Trophoblast cell (in vitro differentiated cells and primary cell): ENCODE measurements at regions not wholly inside any gene's neighbourhood (a gene's known extent, or its start where the extent isn't known, plus 50 kb on each side); places are given as distances from the start of the nearest gene placed in this dataset.

Experiments used
- DNase-seq, 2 donors: peaks; one replicate each; pipeline ENCODE4 v3.0.0-alpha.2; 2016
- H2AFZ ChIP-seq: 2 replicates; pipeline ENCODE4 v1.6.1; 2013; ENCODE audit warnings: low read length, moderate library complexity, mild to moderate bottlenecking; ENCODE audit not compliant: insufficient read depth, poor library complexity
- H2AK5ac ChIP-seq: 2 replicates; pipeline ENCODE4 v1.6.1; 2013; ENCODE audit warnings: mild to moderate bottlenecking, low read length
- H2BK120ac ChIP-seq: 2 replicates; pipeline ENCODE4 v1.6.1; 2013; ENCODE audit warnings: low read length, mild to moderate bottlenecking, moderate library complexity; ENCODE audit not compliant: insufficient read depth, poor library complexity
- H2BK12ac ChIP-seq: 2 replicates; pipeline ENCODE4 v1.6.1; 2013; ENCODE audit warnings: mild to moderate bottlenecking, low read length, moderate library complexity
- H2BK5ac ChIP-seq: 2 replicates; pipeline ENCODE4 v1.6.1; 2013; ENCODE audit warnings: low read length, low read depth, moderate library complexity, mild to moderate bottlenecking; ENCODE audit not compliant: poor library complexity
- H3K14ac ChIP-seq: 2 replicates; pipeline ENCODE4 v1.6.1; 2013; ENCODE audit warnings: mild to moderate bottlenecking, low read length
- H3K18ac ChIP-seq: 2 replicates; pipeline ENCODE4 v1.6.1; 2013; ENCODE audit warnings: mild to moderate bottlenecking, low read length
- H3K23ac ChIP-seq: 2 replicates; pipeline ENCODE4 v1.6.1; 2013; ENCODE audit warnings: low read length
- H3K27ac ChIP-seq: 2 replicates; pipeline ENCODE4 v1.5.1; 2013; ENCODE audit warnings: low read depth, mild to moderate bottlenecking, inconsistent platforms, low read length, moderate library complexity
- H3K27me3 ChIP-seq: 2 replicates; pipeline ENCODE4 v1.6.1; 2013; ENCODE audit warnings: inconsistent platforms, mild to moderate bottlenecking, low read length, moderate library complexity; ENCODE audit not compliant: insufficient read depth
- H3K36me3 ChIP-seq, 2 experiments: 1 replicate in 1 of 2; 2 replicates in 1 of 2; pipeline ENCODE4 v1.6.1; 2013; ENCODE audit warnings: low read length in 2 of 2, mild to moderate bottlenecking in 2 of 2, moderate library complexity in 1 of 2; ENCODE audit not compliant: insufficient read depth in 2 of 2, control insufficient read depth in 1 of 2
- H3K4ac ChIP-seq: 2 replicates; pipeline ENCODE4 v1.6.1; 2013; ENCODE audit warnings: low read depth, mild to moderate bottlenecking, low read length, moderate library complexity
- H3K4me1 ChIP-seq, 2 experiments: 1 replicate in 1 of 2; 2 replicates in 1 of 2; pipeline ENCODE4 v1.6.1; 2013; ENCODE audit warnings: low read length in 2 of 2, mild to moderate bottlenecking in 2 of 2, moderate library complexity in 1 of 2; ENCODE audit not compliant: insufficient read depth in 2 of 2, control insufficient read depth in 1 of 2
- H3K4me2 ChIP-seq: 2 replicates; pipeline ENCODE4 v1.6.1; 2013; ENCODE audit warnings: inconsistent platforms, mild to moderate bottlenecking, low read length, moderate library complexity
- H3K4me3 ChIP-seq: 2 replicates; pipeline ENCODE4 v1.5.1; 2013; ENCODE audit warnings: mild to moderate bottlenecking, low read depth, low read length, inconsistent platforms
- H3K79me1 ChIP-seq: one replicate; pipeline ENCODE4 v1.6.1; 2013; ENCODE audit warnings: low read length
- H3K79me2 ChIP-seq: 2 replicates; pipeline ENCODE4 v1.6.1; 2013; ENCODE audit warnings: low read length, mild to moderate bottlenecking; ENCODE audit not compliant: control insufficient read depth, insufficient read depth, poor library complexity
- H3K9ac ChIP-seq: 2 replicates; pipeline ENCODE4 v1.6.1; 2013; ENCODE audit warnings: mild to moderate bottlenecking, low read length
- H3K9me3 ChIP-seq: 2 replicates; pipeline ENCODE4 v1.6.1; 2013; ENCODE audit warnings: low read depth, mild to moderate bottlenecking, control low read depth, inconsistent platforms, low read length; ENCODE audit not compliant: insufficient read depth
- H4K12ac ChIP-seq: 2 replicates; pipeline ENCODE4 v1.6.1; 2013; ENCODE audit warnings: low read depth, mild to moderate bottlenecking, low read length, moderate library complexity
- H4K8ac ChIP-seq: 2 replicates; pipeline ENCODE4 v1.6.1; 2013; ENCODE audit warnings: low read depth, mild to moderate bottlenecking, low read length, moderate library complexity
- H4K91ac ChIP-seq: one replicate; pipeline ENCODE4 v1.6.1; 2013; ENCODE audit warnings: low read depth, mild to moderate bottlenecking, low read length, moderate library complexity
- WGBS: extraction: QIAGEN DNeasy Blood & Tissue Kit; methylation state at CpG from one replicate; pipeline ENCODE4 v1.1.7; 2013; ENCODE audit warnings: missing lambda C conversion rate; ENCODE audit not compliant: insufficient read length, insufficient coverage; ENCODE audit errors: extremely low coverage; 5-methylcytosine and 5-hydroxymethylcytosine counted together

GRCh38 chr4:140249351-140249750 lies 95.4 kb upstream of the MAML3 start:
- H3K9me3 ChIP-seq = no peaks in the 10 kb centered on the region
- no peak overlapping the region for H3K4ac ChIP-seq
- H3K4me1 ChIP-seq = peaks cover 20 to 25% of the 10 kb centered on the region in 2 experiments
- peaks cover 4% of the 10 kb centered on the region for H3K79me2 ChIP-seq
- H2BK12ac ChIP-seq = no peak overlapping the region
- no peak overlapping the region for H3K14ac ChIP-seq
- no peaks in the 10 kb centered on the region for H3K36me3 ChIP-seq
- H2AK5ac ChIP-seq = no peak overlapping the region
- H3K18ac ChIP-seq = no peak overlapping the region
- H3K9ac ChIP-seq = no peak overlapping the region
- H4K12ac ChIP-seq = no peak overlapping the region
- no peak overlapping the region for H3K27ac ChIP-seq
- no peak overlapping the region for H3K23ac ChIP-seq
- no peak overlapping the region for H2BK120ac ChIP-seq
- H3K4me2 ChIP-seq = no peak overlapping the region
- peaks cover 35% of the 10 kb centered on the region for H3K79me1 ChIP-seq
- H4K8ac ChIP-seq = no peak overlapping the region
- WGBS = no CpG with 5 or more reads among the region's 4 CpGs
- H2BK5ac ChIP-seq = no peak overlapping the region
- peak in 1 of 2 donors; percentile 36 for DNase-seq
- H4K91ac ChIP-seq = no peak overlapping the region
- no peaks in the 10 kb centered on the region for H3K27me3 ChIP-seq
- H2AFZ ChIP-seq = no peak overlapping the region
- no peak overlapping the region for H3K4me3 ChIP-seq

GRCh38 chr4:140247237-140247636 lies 93.3 kb upstream of the MAML3 start:
- DNase-seq = peak in 1 of 2 donors; percentile 46
- no peak overlapping the region for H2BK5ac ChIP-seq
- peaks cover 18% of the 10 kb centered on the region for H3K79me1 ChIP-seq
- no peaks in the 10 kb centered on the region for H3K36me3 ChIP-seq
- H2BK12ac ChIP-seq = peak overlapping the region; percentile 30
- H4K8ac ChIP-seq = no peak overlapping the region
- no peak overlapping the region for H3K14ac ChIP-seq
- no peak overlapping the region for H4K12ac ChIP-seq
- no peak overlapping the region for H3K4ac ChIP-seq
- H3K79me2 ChIP-seq = peaks cover 2% of the 10 kb centered on the region
- H3K4me2 ChIP-seq = no peak overlapping the region
- H2AK5ac ChIP-seq = no peak overlapping the region
- H3K27ac ChIP-seq = no peak overlapping the region
- no peak overlapping the region for H3K9ac ChIP-seq
- H2BK120ac ChIP-seq = no peak overlapping the region
- WGBS = no CpG with 5 or more reads among the region's 2 CpGs
- H3K23ac ChIP-seq = no peak overlapping the region
- no peak overlapping the region for H3K4me3 ChIP-seq
- H3K27me3 ChIP-seq = no peaks in the 10 kb centered on the region
- H4K91ac ChIP-seq = no peak overlapping the region
- no peaks in the 10 kb centered on the region for H3K9me3 ChIP-seq
- H3K18ac ChIP-seq = no peak overlapping the region
- peaks cover 14 to 18% of the 10 kb centered on the region in 2 experiments for H3K4me1 ChIP-seq
- H2AFZ ChIP-seq = no peak overlapping the region

- Histone ChIP-seq H2AFZ (no peak overlapping the region), H3K79me2 (no peaks in the 10 kb centered on the region), H3K4me3 (no peak overlapping the region), H3K23ac (no peak overlapping the region), H3K4me2 (no peak overlapping the region), H2AK5ac (no peak overlapping the region), H2BK5ac (no peak overlapping the region), H3K4me1 (peaks cover 6 to 11% of the 10 kb centered on the region in 2 experiments), H3K14ac (no peak overlapping the region), H3K9ac (no peak overlapping the region), H3K27ac (no peak overlapping the region), H2BK120ac (no peak overlapping the region), H3K36me3 (no peaks in the 10 kb centered on the region), H4K91ac (no peak overlapping the region), H4K12ac (no peak overlapping the region), H3K9me3 (no peaks in the 10 kb centered on the region), H3K79me1 (peaks cover 9% of the 10 kb centered on the region), H2BK12ac (no peak overlapping the region), H3K18ac (no peak overlapping the region), H4K8ac (no peak overlapping the region), H3K4ac (no peak overlapping the region), H3K27me3 (no peaks in the 10 kb centered on the region)
- no CpG with 5 or more reads among the region's 3 CpGs for WGBS
- no peak for DNase-seq
Measured at GRCh38 chr4:140246216-140246615, 92.2 kb upstream of the MAML3 start.

GRCh38 chr4:140244328-140244727 lies 90.3 kb upstream of the MAML3 start:
- Histone ChIP-seq H3K79me2 (no peaks in the 10 kb centered on the region), H3K4me3 (no peak overlapping the region), H3K9ac (no peak overlapping the region), H3K9me3 (no peaks in the 10 kb centered on the region), H3K4ac (no peak overlapping the region), H2AK5ac (no peak overlapping the region), H3K18ac (no peak overlapping the region), H2BK120ac (no peak overlapping the region), H3K4me2 (no peak overlapping the region), H3K4me1 (no peaks in the 10 kb centered on the region), H2AFZ (no peak overlapping the region), H4K91ac (no peak overlapping the region), H3K27me3 (no peaks in the 10 kb centered on the region), H3K23ac (no peak overlapping the region), H2BK5ac (no peak overlapping the region), H4K8ac (no peak overlapping the region), H3K79me1 (no peaks in the 10 kb centered on the region), H3K14ac (no peak overlapping the region), H2BK12ac (no peak overlapping the region), H3K36me3 (no peaks in the 10 kb centered on the region), H3K27ac (no peak overlapping the region), H4K12ac (no peak overlapping the region)
- no CpG with 5 or more reads among the region's 1 CpG for WGBS
- DNase-seq = no peak
